Stimulated activated naive CD4-positive, alpha-beta T cell treated with Interleukin-2 at 50 U/mL for 16 hours (primary cell): ENCODE measurements at regions not wholly inside any gene's neighbourhood (a gene's known extent, or its start where the extent isn't known, plus 50 kb on each side); places are given as distances from the start of the nearest gene placed in this dataset.
"Not testable (repeated sequence)": the region's sequence is repeated elsewhere in the genome, so short reads cannot be mapped to it uniquely, and the experiment has no call there.

Source experiments
- DNase-seq: peaks from one replicate; lab custom pipeline; 2025; lab: John Stamatoyannopoulos, UW

DNA sequence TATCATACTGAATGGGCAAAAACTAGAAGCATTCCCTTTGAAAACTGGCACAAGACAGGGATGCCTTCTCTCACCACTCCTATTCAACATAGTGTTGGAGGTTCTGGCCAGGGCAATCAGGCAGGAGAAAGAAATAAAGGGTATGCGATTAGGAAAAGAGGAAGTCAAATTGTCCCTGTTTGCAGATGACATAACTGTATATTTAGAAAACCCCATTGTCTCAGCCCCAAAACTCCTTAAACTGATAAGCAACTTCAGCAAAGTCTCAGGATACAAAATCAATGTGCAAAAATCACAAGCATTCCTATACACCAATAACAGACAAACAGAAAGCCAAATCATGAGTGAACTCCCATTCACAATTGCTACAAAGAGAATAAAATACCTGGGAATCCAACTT is 52.5 kb upstream of the CCDC71L start:
- DNase-seq, result not testable (repeated sequence)

DNA sequence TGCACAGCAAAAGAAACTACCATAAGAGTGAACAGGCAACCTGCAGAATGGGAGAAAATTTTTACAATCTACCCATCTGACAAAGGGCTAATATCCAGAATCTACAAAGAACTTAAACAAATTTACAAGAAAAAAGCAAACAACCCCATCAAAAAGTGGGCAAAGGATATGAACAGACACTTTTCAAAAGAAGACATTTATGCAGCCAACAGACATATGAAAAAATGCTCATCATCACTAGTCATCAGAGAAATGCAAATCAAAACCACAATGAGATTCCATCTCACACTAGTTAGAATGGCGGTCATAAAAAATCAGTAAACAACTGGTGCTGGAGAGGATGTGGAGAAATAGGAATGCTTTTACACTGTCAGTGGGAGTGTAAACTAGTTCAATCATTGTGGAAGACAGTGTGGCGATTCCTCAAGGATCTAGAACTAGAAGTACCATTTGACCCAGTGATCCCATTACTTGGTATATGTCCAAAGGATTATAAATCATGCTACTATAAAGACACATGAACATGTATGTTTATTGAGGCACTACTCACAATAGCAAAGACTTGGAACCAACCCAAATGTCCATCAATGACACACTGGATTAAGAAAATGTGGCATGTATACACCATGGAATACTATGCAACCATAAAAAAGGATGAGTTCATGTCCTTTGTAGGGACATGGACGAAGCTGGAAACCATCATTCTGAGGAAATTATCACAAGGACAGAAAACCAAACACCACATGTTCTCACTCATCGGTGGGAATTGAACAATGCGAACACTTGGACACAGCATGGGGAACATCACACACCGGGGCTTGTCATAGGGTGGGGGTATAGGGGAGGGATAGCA is 53.9 kb upstream of the CCDC71L start:
- DNase-seq, result not testable (repeated sequence)

DNA sequence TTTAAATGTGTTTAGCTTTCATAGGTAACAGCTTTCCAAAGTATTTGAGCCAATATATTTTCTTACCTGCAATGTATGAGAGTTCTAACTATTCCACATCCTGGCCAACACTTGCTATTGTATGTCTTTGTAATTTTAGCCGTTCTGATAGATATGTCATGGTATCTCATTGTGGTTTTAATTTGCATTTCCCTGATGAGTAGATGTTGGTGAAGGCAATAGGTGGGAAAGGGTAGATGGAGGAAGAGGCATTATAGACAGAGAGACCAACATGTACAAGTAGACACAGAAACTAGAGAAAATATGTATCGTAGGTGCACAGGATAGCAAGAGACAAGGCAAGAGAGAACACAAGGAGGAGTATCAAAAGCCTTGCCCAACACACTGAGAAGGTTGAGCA is 54.8 kb upstream of the CCDC71L start:
- DNase-seq, result no peak

DNA sequence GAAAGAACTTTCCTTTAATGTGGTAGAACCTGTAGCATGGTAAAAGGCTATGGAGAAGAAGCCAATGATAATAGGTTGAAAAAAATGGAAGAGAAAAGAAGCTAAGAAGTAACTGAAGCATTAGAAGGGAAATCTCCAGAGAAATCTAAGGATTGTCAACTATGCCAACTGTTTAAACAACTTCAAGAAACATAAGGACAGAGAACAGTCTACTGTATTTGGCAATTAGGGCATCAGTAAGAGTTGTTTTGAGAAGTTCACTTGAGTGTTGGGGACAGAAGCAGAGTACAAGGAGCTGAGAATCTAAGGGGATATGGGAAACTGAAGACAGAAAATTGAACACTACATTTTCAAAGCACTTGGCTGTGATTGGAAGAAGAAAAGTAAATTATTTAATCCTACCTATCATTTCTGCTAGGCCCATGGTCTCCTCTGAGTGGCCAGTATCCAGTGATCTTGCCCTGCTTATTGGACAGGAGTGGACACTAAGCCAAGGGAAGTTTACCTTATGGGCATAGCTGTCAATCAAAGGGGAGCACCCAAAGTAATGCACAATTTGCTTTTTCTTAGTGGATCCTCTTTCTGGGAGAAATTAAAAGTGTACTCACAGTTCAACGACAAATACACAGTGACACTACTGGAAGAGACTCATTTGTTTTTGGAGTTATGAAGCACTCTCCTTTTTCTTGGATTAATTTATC is 56.4 kb upstream of the CCDC71L start:
- DNase-seq, result no peak

DNA sequence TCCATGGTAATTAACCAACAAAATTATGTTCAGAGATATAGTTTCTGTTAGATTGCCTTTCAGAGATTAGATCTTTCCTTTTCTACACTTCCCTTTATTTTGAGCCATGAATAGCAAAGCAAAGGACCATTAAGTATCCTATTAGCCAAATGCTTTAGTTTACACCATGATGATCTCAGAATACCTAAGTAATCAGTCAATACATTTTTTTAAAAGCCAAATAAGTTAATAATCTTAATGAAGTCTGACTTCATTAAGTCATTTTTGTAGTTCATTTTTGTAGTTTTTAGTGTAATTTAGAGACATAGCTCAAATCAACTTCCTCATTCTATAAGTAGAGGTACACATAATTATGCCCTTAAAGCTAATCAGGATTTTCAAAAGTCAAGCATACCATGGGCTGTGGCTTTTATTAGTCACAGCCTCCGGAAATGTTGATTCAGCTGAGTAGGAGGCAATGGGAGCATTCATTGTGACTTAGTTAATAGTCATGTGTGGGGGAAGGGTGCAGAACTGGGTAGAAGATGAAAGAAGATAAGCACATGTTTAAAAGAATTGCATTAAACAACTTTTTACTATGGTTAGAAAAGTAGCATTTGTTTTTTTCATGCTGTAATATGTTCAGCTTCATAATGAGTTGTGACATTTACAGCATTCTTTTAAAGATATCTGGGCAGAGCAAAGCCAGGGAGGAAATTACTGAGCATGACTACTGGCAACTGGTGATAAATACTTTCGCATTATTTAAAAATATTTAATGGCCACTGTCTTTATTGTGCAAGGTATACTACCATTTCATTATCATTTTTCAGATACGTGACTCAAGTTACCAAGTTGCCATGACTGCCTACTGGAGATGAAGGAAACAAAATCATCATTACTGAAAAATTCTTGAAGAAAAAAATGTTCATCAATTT is 57.3 kb upstream of the CCDC71L start:
- peak; percentile 69 for DNase-seq

DNA sequence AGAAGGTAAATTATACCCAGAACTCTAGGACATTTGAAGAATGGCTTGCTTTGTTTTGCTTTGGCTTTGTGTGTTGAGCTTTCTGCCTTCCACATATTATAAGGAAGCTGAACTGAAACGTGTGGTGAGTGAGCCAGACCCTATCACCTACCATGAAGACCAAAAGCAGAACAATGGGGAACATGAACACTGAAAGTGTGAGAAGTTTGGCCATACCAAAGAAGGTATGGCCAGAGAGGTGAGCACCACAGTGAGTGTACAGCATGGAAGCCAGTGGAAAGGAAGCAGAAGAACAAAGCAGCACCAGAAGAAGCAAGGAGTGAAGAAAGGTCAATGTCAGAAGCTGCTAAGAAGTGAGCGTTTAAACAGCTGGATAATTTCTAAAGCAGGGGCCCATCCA is 59.7 kb upstream of the CCDC71L start:
- DNase-seq, result no peak

DNA sequence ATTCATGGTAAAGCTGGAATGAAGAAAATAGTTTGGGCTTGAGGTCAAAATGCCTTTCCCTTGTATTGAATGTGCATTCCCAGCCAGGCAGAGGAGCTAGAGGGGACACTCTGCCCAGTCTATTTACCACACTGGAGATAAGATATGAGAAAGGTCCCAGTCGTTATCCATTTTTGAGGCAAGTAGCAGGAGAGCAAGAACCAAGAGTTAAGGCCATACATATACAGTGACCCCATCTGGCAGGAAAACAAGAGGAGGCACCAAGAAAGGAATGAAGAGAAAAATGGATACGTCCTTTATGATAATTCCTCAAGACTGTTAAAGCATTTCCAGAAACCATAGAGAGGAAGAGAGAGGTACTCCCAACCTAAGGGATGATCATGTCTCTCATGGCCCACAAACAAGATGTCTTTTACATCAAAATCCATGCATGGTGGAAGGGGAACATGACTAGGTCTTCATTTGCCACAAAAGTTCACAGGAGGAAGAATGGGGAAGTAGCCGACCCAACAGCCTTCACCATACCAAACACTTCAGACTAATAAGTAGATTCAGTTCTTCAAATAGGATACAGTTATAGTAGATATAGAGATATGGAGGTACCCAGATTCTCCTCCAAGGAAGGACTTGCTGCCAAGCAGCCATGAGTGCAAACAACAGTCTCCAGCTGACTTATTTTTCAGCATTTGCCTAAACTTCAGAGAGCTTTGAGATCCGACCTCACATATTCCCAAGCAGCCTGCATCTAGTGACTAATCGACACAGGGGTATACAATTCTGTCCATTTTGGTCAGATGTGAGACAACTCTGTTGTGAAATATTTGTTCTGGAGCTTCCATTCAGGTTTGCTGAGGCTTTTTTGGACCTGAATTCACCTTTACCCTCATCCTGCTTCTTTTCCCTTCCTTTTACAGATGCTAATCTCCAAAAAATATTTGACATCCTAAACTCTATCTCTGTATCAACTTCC is 61.1 kb upstream of the CCDC71L start:
- DNase-seq, result no peak

DNA sequence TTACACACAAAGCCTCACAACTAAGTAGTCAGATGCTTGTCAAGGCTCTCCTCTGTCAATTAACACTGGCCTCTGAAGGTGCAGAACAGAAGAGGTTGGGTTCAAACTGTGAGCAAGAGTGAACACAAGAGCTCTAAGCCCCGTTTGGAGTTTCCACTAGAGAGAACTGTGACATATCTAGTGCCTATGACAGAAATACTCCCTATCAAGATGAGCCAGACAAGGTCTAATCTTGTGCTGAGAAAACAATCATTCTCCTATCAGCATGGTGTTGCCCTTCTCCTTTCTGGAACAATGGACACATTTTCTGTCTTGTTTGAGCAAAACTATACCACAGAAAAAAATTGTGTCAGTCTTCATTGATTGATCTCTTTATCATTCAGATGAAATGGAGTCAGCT is 62.4 kb upstream of the CCDC71L start:
- no peak for DNase-seq

DNA sequence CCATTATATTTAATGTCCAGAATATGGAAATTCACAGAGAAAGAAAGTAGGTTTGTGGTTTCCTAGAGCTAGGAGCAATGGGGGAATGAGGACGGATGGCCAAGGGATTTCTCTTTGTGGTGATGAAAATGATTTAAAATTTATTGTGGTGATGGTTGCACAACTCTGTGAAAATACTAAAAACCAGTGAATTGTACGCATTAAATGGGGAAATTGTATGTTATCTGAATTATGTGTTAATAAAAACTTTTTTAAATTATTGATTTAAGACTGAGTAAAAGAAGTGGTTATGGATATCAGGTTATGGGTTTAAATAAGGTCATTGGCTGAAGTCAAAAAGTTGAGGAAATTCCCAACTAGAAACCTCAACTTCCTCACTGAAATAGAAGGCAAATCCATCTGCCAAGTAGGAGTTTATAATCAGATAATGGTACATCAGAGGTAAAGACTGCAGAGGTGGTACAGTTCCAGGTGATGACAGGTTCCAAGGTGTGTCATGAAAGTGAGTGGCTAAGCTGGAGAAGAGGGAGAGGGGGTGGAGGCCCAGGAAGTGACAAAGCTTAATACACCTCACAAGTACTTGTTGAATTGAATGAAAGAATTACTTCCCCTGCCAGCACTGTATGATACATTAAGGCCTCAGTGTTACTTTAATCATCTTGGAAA is 68.9 kb upstream of the CCDC71L start:
- DNase-seq, result peak; percentile 2

DNA sequence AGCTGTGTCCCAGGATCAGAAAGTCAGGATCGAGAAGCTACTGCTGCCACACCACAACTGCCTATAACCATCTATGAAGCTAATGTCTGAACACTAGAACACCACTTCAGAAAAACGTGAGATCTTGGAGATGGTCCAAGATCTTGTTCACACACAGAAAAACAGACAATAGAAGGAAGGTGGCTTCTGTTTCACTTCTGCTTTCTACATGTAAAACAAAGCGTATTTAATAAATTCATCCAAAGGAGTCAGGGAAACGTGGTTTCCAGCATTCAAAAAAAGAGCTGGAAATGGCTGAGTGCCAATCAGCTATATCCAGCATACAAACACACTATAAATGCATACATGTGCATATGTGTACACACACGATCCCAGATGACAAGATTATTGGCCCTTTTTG is 70.2 kb upstream of the CCDC71L start:
- DNase-seq, result no peak

DNA sequence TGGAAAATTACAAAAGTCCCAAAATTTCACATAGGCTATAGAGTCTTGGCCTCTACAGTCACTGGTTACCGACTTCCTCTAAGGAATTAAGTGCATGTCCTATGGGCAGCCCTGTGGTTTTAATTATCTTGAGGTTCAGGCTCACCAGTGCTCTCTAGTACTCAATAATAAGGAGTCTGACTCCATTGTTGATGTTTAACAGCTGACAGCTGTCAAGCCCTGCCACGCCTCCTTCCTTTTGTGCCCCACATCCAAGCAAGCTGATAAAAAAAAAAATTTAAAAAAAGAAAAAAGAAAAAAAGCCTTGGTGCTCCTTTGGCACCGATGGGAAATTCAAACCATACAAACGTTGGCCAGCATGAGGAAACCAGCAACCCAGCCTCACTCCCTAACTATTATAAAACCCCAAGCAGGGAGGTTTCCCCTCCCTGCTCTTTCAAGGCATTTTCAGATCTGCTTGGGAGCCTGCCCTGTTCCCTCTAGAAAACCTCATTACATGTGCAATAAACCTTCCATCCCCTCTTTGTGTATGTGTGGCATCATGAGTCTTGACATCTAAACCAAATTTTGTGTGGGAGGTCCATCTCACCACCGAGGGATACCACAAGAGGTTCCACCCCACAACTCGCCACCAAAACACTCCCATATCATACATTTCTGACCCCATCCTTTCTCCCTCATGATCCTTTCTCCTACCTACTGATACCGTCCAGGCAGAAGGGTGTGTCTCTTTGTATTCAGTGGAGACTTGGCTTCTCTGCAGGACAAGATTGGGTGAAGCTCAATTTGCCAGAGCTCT is 70.9 kb upstream of the CCDC71L start:
- no peak for DNase-seq

DNA sequence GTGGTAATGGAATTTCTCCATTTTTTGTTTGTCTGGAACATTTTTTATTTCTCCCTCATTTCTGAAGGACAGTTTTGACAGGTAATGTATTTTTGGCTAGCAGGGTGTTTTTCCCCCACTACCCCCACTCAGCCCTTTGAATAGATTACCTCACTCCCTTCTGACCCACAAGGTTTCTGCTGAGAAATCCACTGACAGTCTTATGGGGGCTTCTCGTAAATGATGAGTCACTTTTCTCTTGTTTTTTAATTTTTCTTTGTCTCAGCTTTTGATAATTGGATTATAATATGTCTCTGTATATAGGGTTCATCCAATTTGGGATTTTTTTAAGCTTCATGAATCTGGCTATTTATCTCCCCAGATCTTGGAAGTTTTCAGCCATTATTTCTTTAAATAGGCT is 74.7 kb upstream of the CCDC71L start:
- DNase-seq, result no peak

DNA sequence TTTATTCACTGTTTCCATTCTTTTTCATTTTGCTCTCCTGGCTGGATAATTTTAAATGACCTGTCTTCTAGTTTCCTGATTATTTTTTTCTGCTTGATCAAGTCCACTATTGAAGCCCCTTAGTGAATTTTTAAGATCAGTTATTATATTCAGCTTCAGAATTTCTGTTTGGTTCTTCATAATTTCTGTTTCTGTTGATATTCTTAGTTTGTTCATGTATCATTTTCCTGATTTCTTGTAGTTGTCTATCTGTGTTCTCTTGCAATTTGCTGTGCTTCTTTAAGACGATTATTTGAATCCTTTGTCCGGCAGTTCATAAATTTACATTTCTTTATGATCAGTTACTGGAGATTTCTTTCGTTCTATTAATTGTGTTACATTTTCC is 75.2 kb upstream of the CCDC71L start:
- DNase-seq, result no peak

DNA sequence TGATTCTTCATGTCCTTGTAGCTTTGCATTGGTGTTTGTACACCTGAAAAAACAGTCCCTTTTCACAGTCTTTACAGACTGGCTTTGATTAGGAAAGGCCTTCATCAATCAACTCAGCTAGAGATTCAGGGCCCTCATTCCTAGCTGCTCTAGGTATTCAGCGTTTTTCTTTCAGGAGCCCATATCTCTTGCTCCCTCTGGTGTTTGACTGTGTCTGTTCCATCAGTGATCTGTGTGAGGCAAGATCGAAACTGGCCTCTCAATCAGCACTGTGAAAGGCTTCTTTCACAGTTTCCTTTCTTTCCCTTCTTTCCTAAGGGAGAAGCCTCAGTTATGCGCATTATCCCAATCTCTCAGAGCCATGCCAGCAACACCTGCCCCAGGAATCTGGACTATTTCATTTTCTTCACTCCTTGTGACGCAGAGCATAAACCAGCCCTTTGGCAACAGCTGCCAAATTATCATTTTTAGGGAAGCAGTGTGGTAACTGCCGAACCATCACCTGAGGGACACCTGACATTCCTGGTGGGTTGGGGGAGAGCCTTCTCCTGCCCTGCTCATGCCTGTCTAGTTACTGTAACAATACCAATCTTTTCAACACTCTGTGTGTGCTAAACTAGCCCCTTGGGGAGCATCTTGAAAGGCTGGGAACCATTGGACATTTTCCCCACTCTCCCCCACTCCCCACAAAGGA is 75.7 kb upstream of the CCDC71L start:
- peak; percentile 19 for DNase-seq

DNA sequence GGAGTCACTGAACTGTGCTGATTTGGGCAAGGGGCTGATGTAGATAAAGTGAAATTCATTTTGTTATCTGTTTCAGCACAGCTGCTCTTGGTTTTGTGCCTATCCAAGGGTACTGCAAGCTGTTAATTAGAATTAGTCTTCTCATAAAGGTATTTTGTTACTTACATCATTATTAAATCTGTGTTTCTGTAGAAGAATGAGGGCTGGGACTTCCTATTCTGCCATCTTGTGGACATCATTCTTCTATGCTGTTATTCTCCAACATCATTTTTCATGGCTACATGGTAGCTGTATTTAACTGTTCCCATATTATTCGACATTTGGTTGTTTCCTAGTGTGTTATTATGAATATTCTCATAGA is 76.2 kb upstream of the CCDC71L start:
- no peak for DNase-seq

DNA sequence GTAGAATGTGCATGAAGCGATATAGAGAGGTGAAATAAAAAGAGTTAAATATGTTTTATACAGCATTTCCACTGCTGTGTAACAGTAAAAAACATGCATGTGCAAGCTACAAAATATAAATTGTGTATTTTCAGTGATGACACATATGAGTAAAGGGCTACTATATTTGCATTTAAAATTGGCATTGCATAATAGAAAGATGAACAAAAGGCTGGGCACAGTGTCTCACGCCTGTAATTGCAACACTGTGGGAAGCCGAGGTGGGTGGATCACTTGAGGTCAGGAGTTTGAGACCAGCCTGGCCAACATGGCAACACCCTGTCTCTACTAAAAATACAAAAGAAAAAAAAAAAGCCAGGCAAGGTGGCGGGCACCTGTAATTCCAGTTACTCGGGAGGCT is 79.8 kb upstream of the CCDC71L start:
- DNase-seq, result no peak

DNA sequence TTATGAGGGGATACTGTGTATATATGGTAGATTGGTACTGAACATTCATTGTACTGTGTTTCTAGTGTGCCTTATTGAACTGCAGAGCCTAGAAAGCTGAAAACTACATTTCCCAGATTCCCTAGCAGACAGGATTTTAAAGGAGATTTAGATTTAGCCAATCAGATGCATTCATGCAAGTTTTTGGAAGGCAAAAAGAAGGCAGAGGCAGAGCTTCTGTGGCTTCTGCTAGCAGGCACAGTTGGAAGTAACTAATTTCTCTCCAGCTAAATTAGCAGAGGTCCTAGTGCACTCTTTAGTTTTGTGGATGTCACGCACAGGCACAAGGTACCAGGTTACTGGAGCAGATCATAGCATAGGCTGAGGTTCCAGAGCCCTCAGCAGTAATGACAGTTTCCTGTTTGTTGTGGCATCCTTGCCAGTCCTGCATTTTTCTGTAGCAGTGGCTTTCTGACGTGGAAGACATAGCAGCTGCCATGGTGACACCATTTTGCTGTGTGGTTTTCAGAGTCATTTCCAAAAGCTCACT is 83.7 kb upstream of the CCDC71L start:
- no peak for DNase-seq

DNA sequence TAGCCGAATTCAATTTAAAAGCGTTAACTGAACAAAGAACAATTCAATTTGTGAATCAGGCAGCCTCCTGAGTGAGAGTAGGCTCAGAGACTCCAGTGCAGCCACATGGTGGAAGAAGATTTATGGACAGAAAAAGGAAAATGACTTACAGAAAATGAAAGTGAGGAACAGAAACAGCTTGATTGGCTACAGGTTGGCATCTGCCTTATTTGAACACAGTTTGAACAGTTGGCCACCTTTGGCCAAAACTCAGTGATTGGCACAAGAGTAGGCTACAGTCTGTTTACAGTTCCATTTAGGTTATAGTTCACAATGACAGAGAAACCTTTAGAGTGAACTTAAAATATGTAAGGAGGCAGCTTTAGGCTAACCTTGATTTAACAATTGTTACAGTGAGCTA is 86.3 kb upstream of the CCDC71L start:
- not testable (repeated sequence) for DNase-seq

DNA sequence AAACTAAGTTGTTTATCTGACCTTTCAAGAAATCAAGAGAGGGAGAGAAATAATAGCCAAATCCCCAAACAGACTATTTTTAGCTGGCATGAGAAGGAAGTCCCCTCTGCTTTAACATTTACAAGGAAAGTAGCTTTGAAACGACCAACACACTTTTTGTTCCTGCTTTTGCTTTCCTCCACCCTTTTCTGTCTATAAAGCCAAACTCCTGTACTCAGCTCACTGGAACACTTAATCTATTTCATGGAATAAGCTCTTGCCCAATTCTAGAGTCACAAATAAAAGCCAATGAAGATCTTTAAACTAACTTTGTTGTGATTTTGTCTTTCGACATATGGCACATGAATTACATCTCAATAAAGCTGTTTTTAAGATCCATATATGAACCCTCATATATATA is 86.8 kb upstream of the CCDC71L start:
- no peak for DNase-seq
